ENCODE measurements at regions not wholly inside any gene's neighbourhood (a gene's known extent, or its start where the extent isn't known, plus 50 kb on each side); places are given as distances from the start of the nearest gene placed in this dataset.

- no peaks in the 10 kb centered on the region for H3K4me1 ChIP-seq (replicated peaks)
- TF ChIP-seq CTCF (IDR thresholded peaks at IDR 0.05) = no peak
- TF ChIP-seq POLR2A (IDR thresholded peaks at IDR 0.05) = no peak
- TF ChIP-seq POLR2AphosphoS5 (IDR thresholded peaks at IDR 0.05) = no peak
- no peaks in the 10 kb centered on the region for H3K36me3 ChIP-seq
- H3K27me3 ChIP-seq (replicated peaks; ENCODE audit: insufficient read depth) = peaks cover 5% of the 10 kb centered on the region
- no peak overlapping the region for H3K4me3 ChIP-seq
- intact Hi-C loops (cut with DNase I) = no loop called here
- 63% methylated on average over 6 of the region's 6 CpGs for WGBS
- DNase-seq (ENCODE audit: low spot score) = no peak
- H3K9me3 ChIP-seq = no peaks in the 10 kb centered on the region
- no peak overlapping the region for H3K27ac ChIP-seq
These were observed 198.2 kb upstream of the PDE10A start for GRCh38 chr6:165861226-165861625.

GRCh38 chr6:165858586-165858985 is 195.5 kb upstream of the PDE10A start:
- Histone ChIP-seq H3K9me3 (no peaks in the 10 kb centered on the region), H3K27me3 (replicated peaks; ENCODE audit: insufficient read depth) (peaks cover 22% of the 10 kb centered on the region), H3K4me3 (no peak overlapping the region), H3K4me1 (replicated peaks) (no peaks in the 10 kb centered on the region), H3K36me3 (no peaks in the 10 kb centered on the region), H3K27ac (no peak overlapping the region)
- TF ChIP-seq POLR2AphosphoS5 (IDR thresholded peaks at IDR 0.05) = no peak
- no peak for TF ChIP-seq CTCF (IDR thresholded peaks at IDR 0.05)
- no peak for TF ChIP-seq POLR2A (IDR thresholded peaks at IDR 0.05)
- no peak for DNase-seq (ENCODE audit: low spot score)
- intact Hi-C loops (cut with DNase I) = no loop called here
- WGBS = 31% methylated on average over 1 of the region's 1 CpG

- intact Hi-C loops (cut with DNase I) = no loop called here
- H3K27me3 ChIP-seq (replicated peaks; ENCODE audit: insufficient read depth) = peaks cover 17% of the 10 kb centered on the region
- H3K36me3 ChIP-seq = no peaks in the 10 kb centered on the region
- no peaks in the 10 kb centered on the region for H3K9me3 ChIP-seq
- no peaks in the 10 kb centered on the region for H3K4me1 ChIP-seq (replicated peaks)
- TF ChIP-seq POLR2A (IDR thresholded peaks at IDR 0.05) (no peak), POLR2AphosphoS5 (IDR thresholded peaks at IDR 0.05) (no peak), CTCF (IDR thresholded peaks at IDR 0.05) (no peak)
- DNase-seq (ENCODE audit: low spot score) = no peak
- WGBS = 83% methylated on average over 5 of the region's 5 CpGs
- no peak overlapping the region for H3K27ac ChIP-seq
- no peak overlapping the region for H3K4me3 ChIP-seq
These were observed 192.8 kb upstream of the PDE10A start for GRCh38 chr6:165855856-165856255.

GRCh38 chr6:165854863-165855593 is 192.0 kb upstream of the PDE10A start:
- H3K4me1 ChIP-seq (replicated peaks) = no peaks in the 10 kb centered on the region
- no peak overlapping the region for H3K27ac ChIP-seq
- 78% methylated on average over 31 of the region's 31 CpGs for WGBS
- H3K9me3 ChIP-seq = no peaks in the 10 kb centered on the region
- TF ChIP-seq POLR2AphosphoS5 (IDR thresholded peaks at IDR 0.05) (no peak), POLR2A (IDR thresholded peaks at IDR 0.05) (no peak), CTCF (IDR thresholded peaks at IDR 0.05) (no peak)
- H3K27me3 ChIP-seq (replicated peaks; ENCODE audit: insufficient read depth) = peaks cover 17% of the 10 kb centered on the region
- intact Hi-C loops (cut with DNase I) = no loop called here
- H3K4me3 ChIP-seq = no peak overlapping the region
- no peaks in the 10 kb centered on the region for H3K36me3 ChIP-seq
- DNase-seq (ENCODE audit: low spot score) = no peak

All from prostate gland (tissue), 2 donors.